ENCODE measurements at regions not wholly inside any gene's neighbourhood (a gene's known extent, or its start where the extent isn't known, plus 50 kb on each side); places are given as distances from the start of the nearest gene placed in this dataset.

DNA sequence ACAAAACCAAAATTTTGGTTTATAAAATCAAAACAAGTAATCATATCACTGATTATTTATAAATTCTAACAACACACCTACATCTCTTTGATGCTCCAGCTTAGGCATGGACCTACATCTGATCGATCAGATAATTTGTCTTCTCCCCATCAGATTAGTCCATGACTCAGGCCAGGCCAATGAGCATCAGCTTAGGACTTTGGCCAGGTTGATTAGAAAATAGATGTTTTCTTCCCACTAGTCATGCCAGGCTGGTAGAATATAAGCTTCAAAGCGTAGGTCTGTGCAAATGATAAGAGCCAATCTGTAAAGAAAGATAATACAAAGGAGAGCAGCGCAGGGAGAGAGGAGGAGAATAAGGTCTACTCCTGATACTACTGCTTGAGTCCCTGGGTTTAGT, 1487.9 kb downstream of the FAM181B start:
- TF ChIP-seq ELF4 (IDR thresholded peaks at IDR 0.05) (no peak), L3MBTL2 (conservative IDR thresholded peaks at IDR 0.05) (no peak), BHLHE40 (IDR thresholded peaks at IDR 0.05; ENCODE audit: borderline replicate concordance) (no peak)
